Ishikawa (cell line): ENCODE measurements at regions not wholly inside any gene's neighbourhood (a gene's known extent, or its start where the extent isn't known, plus 50 kb on each side); places are given as distances from the start of the nearest gene placed in this dataset.

Experiments
- CEBPB ChIP-seq: IDR thresholded peaks from 2 replicates; pipeline ENCODE4 v1.6.1; 2012
- CREB1 ChIP-seq: IDR thresholded peaks from 2 replicates; pipeline ENCODE4 v1.6.1; 2012; ENCODE audit warnings: low read depth
- EGR1 ChIP-seq: IDR thresholded peaks from 2 replicates; pipeline ENCODE4 v1.6.1; 2012
- EP300 ChIP-seq: IDR thresholded peaks from 2 replicates; pipeline ENCODE4 v1.6.1; 2012; ENCODE audit warnings: borderline replicate concordance
- FOXM1 ChIP-seq: IDR thresholded peaks from 2 replicates; pipeline ENCODE4 v1.6.1; 2012; ENCODE audit warnings: low read depth, borderline replicate concordance
- MAX ChIP-seq: IDR thresholded peaks from 2 replicates; pipeline ENCODE4 v1.6.1; 2012
- NFIC ChIP-seq: IDR thresholded peaks from 2 replicates; pipeline ENCODE4 v1.6.1; 2012
- RAD21 ChIP-seq: IDR thresholded peaks from 2 replicates; pipeline ENCODE4 v1.6.1; 2012; ENCODE audit warnings: low read depth
- REST ChIP-seq: IDR thresholded peaks from 2 replicates; pipeline ENCODE4 v1.6.1; 2012; ENCODE audit warnings: low read depth, mild to moderate bottlenecking
- TAF1 ChIP-seq: IDR thresholded peaks from 2 replicates; pipeline ENCODE4 v1.6.1; 2012; ENCODE audit warnings: low read depth, mild to moderate bottlenecking
- TEAD4 ChIP-seq: IDR thresholded peaks from 2 replicates; pipeline ENCODE4 v1.6.1; 2012
- USF1 ChIP-seq: IDR thresholded peaks from 2 replicates; pipeline ENCODE4 v1.6.1; 2012
- YY1 ChIP-seq: IDR thresholded peaks from 2 replicates; pipeline ENCODE4 v1.6.1; 2012; ENCODE audit warnings: low read depth

- TF ChIP-seq EP300 (no peak), EGR1 (no peak), TAF1 (no peak), RAD21 (no peak), REST (no peak), MAX (no peak), YY1 (no peak), CEBPB (no peak), NFIC (no peak), FOXM1 (no peak), USF1 (no peak), TEAD4 (no peak), CREB1 (no peak)
These were observed 188.7 kb upstream of the SAMSN1 start for GRCh38 chr21:14734833-14735232.
